NCI-H1417 treated with DMSO at 0.1 percent for 48 hours (cell line): ENCODE measurements at regions not wholly inside any gene's neighbourhood (a gene's known extent, or its start where the extent isn't known, plus 50 kb on each side); places are given as distances from the start of the nearest gene placed in this dataset.
A peak's percentile ranks its signal among the peaks of the same experiment; 100 is the strongest.

Source experiments
- DNase-seq: peaks from one replicate; lab custom pipeline; 2025; lab: John Stamatoyannopoulos, UW

DNA sequence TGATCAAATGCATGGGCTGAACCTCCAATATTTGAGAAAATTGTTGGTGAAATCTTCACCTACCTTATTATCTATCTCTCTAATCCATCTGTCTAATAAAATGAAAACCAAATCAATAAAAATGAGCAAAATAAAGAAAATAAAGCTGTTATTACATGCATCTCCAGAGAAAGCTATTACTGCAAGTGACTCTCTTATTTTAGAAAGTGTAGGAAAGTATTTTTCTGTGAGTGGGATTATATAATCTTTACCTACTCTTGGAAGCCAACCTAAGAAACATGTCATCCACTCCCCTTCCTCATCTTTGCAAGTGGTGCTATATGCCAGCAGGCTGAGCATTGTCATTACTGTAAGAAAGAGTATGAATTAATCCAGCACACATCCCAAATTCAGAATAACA is 191.5 kb upstream of the RFC3 start:
- DNase-seq: no peak

DNA sequence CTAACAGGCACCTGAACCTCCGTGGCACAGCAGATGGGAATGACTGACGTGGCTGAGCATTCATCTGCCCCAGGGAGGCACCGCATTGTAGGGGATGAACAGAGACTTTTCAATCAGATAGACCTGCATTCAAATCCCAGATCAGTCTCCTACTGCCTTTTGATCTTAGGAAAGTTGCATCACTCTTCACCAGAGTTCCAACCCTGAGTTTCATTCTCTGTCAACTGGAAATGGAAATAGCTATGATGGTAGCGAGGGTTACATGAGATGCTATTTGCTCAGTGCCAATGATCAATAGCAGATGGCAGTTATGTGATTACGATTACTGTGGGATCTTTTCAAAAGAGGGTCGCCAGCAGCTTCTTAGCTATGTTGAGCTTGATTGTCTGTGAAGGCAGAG is 189.3 kb upstream of the RFC3 start:
- DNase-seq: no peak

GRCh38 chr13:33629605-33630360 is 188.2 kb upstream of the RFC3 start:
- DNase-seq: no peak

DNA sequence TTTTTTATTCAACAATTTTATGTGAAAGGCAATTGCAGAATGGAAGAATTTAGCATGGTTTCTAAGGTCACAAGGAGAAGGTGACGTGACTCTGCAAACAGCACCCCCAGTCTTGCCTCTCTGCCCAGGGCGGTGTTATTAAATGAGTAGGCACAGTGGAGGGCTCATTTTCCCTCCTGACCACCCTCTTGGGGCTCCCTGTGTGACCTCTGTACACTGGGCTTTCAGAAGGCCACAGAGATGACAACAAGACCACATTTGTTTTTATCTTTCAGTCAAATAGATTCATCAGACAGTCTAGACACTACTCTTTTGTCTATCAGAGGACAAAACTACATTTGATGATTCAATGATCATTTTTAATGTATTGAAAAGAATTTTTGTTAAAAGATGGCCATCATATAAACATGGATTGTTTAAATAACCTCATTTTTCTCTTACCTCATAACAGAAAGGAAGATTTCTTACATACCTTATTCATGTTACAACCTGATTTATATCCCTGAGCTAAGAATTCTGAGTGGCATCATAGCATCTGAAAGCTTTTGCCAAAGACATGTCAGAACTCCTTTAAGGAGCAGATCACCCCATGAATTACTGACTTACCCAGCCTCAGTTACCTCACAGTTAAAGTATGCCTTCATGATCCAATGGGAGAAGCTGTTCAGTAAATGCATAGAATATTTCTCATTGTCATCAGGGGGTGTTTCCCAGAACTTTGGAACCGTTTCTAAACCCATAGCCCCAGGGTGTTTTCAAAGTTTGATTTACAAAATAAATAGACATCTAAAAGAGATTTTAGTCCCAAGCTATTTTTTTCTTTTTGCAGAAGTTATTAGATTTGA is 184.0 kb upstream of the RFC3 start:
- no peak for DNase-seq

DNA sequence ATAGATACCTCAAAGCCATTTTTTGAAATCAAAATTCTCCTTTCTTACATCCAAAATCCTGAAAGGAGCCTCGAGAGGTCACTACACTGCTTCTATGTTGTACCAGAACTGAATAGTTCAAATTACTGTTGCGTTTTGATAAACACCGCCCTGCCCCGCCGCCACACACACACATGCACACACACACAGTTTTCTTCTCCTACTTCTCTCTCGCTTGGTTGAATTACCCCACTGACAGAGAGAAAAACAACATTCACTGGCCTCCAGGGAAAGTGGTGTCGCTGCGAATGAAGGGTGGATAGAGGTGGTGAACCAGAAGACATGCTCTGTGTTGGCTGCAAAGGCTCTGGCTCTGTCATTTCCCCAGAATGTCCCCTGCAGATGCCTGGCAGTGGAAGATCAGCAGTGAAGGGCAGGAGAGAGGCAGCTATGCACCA is 183.4 kb upstream of the RFC3 start:
- DNase-seq: no peak

GRCh38 chr13:33636243-33636642 is 181.7 kb upstream of the RFC3 start:
- no peak for DNase-seq

DNA sequence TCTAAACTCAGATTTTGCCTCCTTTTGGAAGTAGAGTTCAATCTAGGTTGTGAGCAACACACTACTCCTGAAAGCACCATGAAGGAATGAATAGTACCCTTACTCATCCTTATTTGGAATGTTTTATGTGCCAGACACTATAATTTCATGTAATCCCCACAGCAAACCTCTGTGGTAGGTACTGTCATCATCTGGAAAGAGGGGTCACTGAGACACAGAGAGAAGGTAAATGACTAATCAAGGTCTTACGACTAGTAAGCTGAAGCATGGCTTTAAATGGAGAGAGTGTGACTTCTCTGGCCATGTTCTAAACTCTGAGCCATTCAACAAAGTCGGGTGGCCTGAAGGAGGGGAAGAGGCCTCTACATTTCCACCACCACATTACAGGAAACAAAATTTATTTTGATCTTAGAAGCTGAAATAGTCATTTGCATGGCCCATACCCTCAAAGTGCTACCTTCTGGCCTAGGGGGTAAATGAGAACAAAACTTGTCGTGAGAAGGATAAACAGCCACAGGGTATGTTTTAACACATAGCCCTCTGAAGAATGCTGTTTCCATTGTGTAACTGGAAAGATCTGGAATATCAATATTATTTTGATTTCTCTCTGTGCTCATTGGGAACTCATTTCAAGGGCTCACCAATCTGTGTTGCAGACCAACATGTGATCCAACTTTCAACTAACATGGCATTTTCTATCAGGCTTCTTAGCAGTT is 180.8 kb upstream of the RFC3 start:
- DNase-seq: no peak

GRCh38 chr13:33637978-33638743 is 179.8 kb upstream of the RFC3 start:
- no peak for DNase-seq

- no peak for DNase-seq
These were observed 178.8 kb upstream of the RFC3 start for GRCh38 chr13:33639158-33639557.

DNA sequence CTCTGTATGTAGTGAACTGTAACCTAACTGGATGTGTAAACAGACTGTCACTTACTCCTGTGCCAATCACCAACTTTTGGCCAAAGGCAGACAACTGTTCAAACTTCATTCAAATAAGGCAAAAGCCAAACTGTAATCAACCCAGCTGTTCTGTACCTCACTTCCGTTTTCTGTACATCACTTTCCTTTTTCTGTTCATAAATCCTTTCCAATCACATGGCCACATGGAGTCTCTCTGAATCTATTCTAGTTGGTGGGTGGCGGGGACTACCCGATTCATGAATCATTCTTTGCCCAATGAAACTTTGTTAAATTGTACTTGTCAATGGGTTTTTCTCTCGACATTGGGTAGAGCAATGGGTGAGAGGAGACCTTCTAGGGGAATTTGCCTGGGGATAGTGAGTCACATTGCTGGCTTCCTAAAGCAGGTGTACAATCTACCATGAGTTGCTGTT is 178.3 kb upstream of the RFC3 start:
- DNase-seq: no peak

DNA sequence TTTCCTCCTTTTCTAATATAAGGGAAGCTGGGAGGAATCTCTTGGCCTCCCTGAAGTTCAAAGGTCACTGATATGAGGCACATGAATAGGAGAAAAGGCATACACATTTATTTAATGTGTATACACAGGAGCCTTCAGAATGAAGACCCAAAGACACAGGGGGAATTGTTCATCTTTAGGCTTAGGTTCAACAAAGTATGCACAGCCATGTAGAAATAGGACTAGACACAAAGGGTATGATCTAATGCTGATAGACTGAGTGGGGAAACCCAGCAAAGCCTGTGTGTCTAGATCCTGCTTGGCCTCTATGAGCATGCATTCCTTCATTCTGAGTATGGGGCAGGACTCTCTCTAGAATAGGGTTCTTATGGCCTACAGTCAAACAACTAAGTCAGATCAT is 177.1 kb upstream of the RFC3 start:
- DNase-seq: no peak

GRCh38 chr13:33642374-33643065 is 175.4 kb upstream of the RFC3 start:
- no peak for DNase-seq

- no peak for DNase-seq
These were observed 173.1 kb upstream of the RFC3 start for GRCh38 chr13:33644581-33645543.

DNA sequence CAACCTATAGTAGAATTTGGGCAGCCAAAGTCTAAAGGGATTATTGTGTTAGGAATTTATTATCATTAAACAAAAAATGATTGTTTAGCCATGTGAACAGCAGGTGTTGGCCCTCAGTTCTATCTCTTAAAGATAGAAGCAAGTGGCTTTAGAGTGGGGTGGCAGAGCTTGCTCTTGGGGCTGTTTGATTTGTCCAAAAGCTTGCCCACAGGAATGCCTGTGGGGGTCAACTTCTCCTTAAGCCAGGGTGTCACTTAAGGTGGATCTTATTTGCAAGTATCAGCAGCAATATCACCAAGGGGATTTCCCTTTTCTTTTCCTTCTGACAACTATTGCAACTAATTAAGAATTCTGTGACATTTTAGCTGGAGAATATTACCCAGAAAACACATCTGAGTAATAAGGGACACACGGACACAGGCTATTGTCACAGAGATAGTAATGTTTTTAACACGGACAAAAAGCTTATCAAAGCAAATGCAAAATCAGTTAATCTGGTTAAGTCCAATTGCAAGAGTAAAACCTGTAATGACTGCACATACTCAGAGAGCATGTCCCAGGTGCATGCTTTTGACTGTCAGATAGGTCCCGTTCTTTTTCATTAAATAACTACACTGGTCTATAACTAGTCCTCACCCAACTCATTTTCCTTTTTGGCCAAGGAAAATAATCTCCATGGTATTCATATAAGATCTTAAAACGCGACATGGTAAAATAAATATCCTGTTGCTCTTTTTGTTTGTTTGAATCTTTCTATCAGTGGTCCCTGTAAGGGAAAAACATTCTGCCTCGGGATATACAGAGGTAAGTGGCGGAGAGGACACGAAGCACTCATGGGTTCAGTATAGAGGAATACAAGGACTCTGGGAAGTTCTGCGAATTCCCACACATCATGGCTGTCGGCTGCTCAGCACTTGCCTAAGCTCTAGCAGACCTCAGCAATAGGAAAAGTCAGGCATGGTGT is 172.1 kb upstream of the RFC3 start:
- no peak for DNase-seq

DNA sequence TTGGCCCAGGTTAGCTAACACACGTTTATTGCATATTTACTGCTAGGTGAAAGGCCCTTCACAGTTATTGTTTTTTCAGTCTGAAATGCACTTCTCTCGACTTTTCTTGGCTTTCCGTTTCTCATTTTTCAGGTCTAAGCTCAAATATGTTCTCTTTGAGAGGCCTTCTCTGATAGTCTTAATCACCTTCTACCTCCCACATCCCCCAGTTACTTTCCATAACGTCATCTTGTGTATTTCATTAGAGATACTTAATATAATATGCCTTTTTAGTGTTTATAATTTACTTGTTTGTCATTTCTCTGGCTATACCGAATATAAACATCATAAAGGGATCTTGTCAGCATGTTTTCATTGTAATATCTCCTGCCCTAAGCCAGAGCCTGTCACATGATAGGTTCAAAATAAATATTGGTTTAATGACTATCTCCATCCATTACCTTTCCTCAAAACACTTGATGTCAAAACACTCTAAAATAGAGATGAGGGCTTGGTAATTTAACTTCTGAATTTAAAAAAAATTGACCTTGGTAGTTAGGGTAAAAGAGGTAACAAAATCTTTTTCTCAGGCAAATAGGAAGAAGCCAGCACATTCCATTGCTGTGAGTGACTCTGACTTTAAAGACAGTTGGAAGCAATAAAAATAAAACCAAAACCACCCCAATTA is 168.6 kb upstream of the RFC3 start:
- DNase-seq: peak; percentile 44

DNA sequence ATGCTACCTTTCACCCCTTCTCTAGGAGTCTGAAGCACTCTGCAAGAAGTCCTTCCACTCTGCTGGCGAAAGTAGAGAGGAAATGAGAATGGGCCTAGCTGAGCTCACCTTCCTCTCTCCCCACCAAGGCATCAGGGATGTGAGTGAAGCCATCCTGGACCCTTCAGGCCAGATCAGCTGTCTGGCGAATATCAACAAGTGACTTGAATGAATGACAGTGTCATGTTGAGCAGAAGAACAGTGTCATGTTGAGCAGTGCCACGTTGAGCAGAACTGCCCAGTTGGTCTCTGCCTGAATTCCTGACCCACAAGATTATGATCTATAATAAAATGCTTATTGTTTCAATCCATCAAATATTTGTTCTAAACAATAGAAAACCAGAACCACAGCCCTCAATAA is 166.2 kb upstream of the RFC3 start:
- DNase-seq: no peak

DNA sequence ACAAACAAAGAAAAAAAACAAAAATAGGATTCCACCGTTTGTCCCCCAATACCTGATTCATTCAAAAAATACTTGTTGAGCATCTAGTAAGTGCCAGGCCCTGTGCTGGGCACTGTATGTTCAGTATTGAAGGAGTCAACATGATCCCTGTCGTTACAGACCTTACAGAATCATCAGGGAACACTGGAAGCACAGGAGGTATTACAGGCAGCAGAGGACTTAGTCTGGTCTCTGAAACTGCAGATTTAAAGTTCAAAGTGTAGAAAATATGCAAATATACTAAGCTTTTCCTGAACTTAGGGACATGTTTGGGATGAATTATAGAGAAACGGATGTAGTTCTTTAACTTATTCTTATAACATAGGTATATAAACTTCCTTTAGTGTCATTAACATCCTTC is 160.7 kb upstream of the RFC3 start:
- DNase-seq: no peak

DNA sequence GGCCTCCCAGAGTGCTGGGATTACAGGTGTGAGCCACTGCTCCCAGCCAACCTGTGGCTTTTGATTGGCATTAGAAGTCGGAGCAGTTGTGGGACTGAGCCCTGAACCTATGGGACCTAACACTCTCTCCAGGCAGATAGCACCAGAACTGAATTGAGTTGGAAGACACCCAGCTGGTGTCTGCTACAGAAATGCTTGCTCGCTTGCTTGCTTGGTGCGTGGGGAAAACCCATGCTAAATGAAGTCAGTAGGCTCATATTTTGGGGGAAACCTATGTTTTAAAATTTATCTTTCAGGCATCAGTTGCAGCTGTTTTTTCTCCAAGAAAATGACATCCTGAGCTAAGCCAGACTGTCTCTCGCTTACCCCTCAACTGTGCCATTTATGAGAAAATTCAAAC is 158.5 kb upstream of the RFC3 start:
- DNase-seq: no peak
